IMR-90 (cell line): ENCODE measurements at regions not wholly inside any gene's neighbourhood (a gene's known extent, or its start where the extent isn't known, plus 50 kb on each side); places are given as distances from the start of the nearest gene placed in this dataset.

Experiments
- POLR2A ChIP-seq: IDR thresholded peaks from 2 replicates; pipeline ENCODE4 v1.6.1; 2012; ENCODE audit warnings: mild to moderate bottlenecking, low read depth, low read length
- RAD21 ChIP-seq: IDR thresholded peaks from 2 replicates; pipeline ENCODE4 v1.6.1; 2012; ENCODE audit warnings: low read length, improper control_type of control experiment
- SMC3 ChIP-seq: fragments of 150-350 bp; IDR thresholded peaks from 2 replicates; pipeline ENCODE4 v1.6.1; 2016; ENCODE audit warnings: low read depth, mild to moderate bottlenecking, antibody characterized with exemption, low read length, moderate library complexity
- TF ChIP-seq, protein P1 (sequence below): fragments of 150-350 bp; IDR thresholded peaks from 2 replicates; pipeline ENCODE4 v1.6.1; 2016; ENCODE audit warnings: low read depth, mild to moderate bottlenecking, low read length, moderate library complexity, borderline replicate concordance
- TF ChIP-seq, protein P2 (sequence below): conservative IDR thresholded peaks from 2 replicates; pipeline ENCODE4 v1.5.1; 2012; ENCODE audit warnings: mild to moderate bottlenecking, low read depth, low read length, improper control_type of control experiment
- TF ChIP-seq, protein P3 (sequence below): fragments of 150-350 bp; IDR thresholded peaks from 2 replicates; pipeline ENCODE4 v1.6.1; 2017; ENCODE audit warnings: mild to moderate bottlenecking, antibody characterized with exemption, low read length, low read depth

DNA sequence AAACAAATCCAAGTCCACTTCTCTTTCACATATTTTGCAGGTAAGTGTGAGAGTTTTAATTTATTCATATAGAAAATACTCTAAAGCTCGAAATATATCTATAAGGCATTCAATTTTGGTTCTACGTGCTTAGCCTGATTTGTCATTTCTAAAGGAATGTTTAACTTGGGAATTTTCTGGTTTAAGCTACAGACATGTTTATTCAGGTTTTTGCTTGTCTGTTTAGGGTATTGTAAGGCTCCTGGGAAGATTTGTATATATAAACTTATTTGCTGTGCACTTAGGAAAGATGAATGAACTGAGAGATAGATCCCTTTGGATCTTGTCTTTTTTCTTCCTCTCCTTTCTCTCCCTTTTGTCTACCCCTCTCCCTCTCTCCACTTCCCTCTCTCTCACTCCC lies 185.9 kb upstream of the NEIL3 start:
- TF ChIP-seq, protein P1, sequence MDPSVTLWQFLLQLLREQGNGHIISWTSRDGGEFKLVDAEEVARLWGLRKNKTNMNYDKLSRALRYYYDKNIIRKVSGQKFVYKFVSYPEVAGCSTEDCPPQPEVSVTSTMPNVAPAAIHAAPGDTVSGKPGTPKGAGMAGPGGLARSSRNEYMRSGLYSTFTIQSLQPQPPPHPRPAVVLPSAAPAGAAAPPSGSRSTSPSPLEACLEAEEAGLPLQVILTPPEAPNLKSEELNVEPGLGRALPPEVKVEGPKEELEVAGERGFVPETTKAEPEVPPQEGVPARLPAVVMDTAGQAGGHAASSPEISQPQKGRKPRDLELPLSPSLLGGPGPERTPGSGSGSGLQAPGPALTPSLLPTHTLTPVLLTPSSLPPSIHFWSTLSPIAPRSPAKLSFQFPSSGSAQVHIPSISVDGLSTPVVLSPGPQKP: no peak
- TF ChIP-seq SMC3: no peak
- TF ChIP-seq, protein P2, sequence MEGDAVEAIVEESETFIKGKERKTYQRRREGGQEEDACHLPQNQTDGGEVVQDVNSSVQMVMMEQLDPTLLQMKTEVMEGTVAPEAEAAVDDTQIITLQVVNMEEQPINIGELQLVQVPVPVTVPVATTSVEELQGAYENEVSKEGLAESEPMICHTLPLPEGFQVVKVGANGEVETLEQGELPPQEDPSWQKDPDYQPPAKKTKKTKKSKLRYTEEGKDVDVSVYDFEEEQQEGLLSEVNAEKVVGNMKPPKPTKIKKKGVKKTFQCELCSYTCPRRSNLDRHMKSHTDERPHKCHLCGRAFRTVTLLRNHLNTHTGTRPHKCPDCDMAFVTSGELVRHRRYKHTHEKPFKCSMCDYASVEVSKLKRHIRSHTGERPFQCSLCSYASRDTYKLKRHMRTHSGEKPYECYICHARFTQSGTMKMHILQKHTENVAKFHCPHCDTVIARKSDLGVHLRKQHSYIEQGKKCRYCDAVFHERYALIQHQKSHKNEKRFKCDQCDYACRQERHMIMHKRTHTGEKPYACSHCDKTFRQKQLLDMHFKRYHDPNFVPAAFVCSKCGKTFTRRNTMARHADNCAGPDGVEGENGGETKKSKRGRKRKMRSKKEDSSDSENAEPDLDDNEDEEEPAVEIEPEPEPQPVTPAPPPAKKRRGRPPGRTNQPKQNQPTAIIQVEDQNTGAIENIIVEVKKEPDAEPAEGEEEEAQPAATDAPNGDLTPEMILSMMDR: no peak
- no peak for TF ChIP-seq POLR2A
- TF ChIP-seq RAD21: no peak
- TF ChIP-seq, protein P3, sequence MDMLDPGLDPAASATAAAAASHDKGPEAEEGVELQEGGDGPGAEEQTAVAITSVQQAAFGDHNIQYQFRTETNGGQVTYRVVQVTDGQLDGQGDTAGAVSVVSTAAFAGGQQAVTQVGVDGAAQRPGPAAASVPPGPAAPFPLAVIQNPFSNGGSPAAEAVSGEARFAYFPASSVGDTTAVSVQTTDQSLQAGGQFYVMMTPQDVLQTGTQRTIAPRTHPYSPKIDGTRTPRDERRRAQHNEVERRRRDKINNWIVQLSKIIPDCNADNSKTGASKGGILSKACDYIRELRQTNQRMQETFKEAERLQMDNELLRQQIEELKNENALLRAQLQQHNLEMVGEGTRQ: no peak
